ENCODE measurements at regions not wholly inside any gene's neighbourhood (a gene's known extent, or its start where the extent isn't known, plus 50 kb on each side); places are given as distances from the start of the nearest gene placed in this dataset.

DNA sequence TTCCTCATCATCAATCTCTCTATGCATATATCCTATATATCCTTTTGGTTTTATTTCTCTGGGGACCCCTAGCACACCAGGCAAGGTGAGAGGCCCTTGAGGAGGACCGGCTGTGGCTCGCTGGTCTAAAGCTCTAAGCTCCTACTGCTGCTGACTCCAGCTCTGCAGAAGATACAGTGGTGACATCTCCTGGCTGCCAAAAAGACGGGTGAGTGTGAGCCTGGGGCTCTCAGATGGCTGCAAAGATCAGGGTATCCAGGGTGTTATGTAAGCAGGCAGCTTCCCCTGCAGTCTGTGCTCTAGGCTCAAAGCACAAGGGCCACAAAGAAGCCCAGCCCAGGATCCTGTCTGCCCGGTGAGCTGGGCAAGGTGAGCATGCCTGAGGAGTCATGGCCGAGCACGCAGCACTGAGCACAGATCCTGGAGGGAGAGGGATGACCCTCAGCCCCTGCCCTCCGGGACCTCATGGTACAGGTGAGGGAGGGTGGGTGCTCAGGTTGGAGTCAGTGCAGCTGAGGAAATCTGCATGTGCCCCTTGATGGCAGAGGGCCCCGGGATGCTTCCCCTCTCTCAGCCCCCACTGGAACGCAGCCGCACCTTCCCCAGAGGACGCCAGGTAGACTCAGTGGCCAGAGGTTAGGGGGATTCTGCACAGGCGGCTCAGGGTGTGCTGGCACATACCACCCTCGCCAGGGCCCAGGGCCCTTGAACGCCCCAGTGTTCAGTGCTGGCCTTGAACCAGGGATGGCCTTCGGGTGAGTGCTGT lies 95.4 kb upstream of the INSIG1 start:
- no peak for DNase-seq (ENCODE audit: extremely low read depth, low read depth)
- TF ChIP-seq, protein P1, sequence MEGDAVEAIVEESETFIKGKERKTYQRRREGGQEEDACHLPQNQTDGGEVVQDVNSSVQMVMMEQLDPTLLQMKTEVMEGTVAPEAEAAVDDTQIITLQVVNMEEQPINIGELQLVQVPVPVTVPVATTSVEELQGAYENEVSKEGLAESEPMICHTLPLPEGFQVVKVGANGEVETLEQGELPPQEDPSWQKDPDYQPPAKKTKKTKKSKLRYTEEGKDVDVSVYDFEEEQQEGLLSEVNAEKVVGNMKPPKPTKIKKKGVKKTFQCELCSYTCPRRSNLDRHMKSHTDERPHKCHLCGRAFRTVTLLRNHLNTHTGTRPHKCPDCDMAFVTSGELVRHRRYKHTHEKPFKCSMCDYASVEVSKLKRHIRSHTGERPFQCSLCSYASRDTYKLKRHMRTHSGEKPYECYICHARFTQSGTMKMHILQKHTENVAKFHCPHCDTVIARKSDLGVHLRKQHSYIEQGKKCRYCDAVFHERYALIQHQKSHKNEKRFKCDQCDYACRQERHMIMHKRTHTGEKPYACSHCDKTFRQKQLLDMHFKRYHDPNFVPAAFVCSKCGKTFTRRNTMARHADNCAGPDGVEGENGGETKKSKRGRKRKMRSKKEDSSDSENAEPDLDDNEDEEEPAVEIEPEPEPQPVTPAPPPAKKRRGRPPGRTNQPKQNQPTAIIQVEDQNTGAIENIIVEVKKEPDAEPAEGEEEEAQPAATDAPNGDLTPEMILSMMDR (IDR thresholded peaks at IDR 0.05; ENCODE audit: low read depth, low read length): no peak

DNA sequence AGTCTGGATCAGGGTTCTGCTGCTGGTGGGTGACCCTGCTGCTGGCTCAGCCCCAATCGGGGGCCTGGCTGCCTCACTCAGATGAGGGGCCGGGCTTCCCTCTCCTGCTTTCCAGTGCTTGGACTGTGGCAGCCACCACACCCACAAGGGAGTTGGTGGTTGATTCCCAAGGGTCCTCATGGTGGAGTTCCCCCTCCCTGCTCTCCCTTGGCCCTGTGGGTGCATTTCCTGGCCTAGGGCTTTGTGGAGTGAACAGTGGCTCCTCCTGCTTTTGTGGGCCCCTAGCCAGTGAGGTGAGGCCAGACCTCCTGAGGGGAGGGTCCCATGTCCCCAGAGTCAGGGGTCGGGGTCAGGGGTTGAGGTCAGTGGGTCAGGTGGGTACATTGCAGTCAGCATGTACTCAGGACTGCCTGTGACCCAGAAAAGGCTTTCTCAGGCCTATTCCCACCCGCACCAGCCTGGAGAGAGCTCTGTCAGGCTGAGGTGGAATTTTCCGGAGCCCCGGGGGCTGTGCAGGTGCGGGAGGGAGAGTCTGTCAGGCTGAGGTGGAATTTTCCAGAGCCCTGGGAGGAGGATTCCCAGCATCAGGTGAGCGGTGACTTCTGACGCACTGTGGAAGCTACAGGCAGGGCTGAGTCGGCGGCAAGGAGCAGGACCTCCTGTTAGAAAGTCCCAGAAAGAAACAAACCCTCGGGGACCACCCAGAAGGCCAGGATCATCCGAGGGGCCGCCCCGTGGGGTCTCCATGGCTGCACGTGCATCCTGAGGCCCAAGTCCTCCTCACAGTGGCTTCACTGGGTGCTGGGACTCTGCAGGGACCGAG lies 94.4 kb upstream of the INSIG1 start:
- DNase-seq (ENCODE audit: extremely low read depth, low read depth): no peak
- TF ChIP-seq, protein P1 (IDR thresholded peaks at IDR 0.05; ENCODE audit: low read depth, low read length): no peak

DNA sequence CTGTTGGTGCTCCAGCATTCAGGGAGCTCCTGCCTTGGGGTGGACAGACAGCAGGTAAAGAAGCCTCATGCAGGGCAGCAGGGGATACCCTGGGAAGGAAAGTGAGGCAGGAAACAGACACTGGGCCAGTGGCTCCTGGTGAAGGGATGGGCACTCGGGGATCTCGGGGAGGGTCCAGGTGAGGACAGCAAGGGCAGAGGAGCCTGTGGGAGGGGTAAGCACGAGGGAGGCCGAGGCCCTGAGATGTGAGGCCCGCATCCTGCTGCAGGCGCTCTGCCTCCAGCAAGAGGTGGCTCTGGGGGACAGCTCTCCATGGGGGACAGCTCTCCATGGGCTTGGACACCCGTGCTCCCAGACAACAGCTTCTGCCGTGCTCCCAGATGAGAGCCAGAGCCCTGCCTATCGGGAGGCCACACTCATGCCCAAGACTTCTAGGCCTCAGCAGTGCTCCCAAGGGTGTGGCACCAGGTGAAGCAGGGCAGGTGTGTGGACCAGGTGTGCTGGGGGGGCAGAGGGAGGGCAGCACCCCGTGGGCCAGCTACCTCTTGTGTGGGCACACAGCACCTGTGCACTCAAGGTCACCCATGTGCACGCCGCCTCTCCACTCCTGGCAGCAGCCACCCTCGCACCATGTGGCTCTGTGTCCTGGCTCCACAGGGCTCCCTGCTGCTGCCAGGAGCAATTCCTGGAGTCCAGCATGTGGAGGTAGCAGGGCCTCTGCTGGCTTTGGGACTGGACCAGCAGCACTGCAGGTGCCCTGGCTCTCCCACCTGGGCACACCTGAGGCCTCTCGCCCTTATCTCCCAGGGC lies 93.6 kb upstream of the INSIG1 start:
- TF ChIP-seq, protein P1 (IDR thresholded peaks at IDR 0.05; ENCODE audit: low read depth, low read length): no peak
- DNase-seq (ENCODE audit: extremely low read depth, low read depth): no peak

DNA sequence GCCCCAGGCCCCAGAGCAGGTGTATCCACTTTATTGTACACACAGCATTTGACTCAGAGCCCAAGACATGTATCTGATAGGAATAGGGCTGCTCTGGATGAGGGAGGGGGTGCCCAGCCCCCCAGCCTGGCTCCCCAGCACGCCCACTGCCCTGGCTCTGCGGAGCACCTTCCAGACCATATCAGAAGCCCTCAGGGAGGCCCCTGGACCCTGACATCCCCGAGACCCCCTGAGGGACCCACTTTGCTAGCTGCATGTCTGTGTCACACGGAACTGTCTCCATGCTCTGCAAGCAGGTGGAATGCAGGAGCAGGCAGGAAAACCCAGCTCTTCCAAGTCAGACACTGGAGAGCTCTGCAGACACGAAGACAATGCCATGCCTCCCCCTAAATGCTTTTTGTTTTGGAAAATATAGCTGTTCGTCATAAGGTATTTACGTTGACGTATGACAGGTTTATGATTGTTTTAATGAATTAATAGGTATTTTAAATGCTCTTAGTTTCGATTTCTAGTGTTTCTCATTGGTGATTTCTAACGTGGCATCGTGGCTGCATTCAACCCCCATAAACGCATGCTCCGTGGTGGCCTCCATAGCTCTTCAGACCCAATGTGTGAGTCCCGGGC lies 92.8 kb upstream of the INSIG1 start:
- TF ChIP-seq, protein P1 (IDR thresholded peaks at IDR 0.05; ENCODE audit: low read depth, low read length): no peak
- DNase-seq (ENCODE audit: extremely low read depth, low read depth): no peak

DNA sequence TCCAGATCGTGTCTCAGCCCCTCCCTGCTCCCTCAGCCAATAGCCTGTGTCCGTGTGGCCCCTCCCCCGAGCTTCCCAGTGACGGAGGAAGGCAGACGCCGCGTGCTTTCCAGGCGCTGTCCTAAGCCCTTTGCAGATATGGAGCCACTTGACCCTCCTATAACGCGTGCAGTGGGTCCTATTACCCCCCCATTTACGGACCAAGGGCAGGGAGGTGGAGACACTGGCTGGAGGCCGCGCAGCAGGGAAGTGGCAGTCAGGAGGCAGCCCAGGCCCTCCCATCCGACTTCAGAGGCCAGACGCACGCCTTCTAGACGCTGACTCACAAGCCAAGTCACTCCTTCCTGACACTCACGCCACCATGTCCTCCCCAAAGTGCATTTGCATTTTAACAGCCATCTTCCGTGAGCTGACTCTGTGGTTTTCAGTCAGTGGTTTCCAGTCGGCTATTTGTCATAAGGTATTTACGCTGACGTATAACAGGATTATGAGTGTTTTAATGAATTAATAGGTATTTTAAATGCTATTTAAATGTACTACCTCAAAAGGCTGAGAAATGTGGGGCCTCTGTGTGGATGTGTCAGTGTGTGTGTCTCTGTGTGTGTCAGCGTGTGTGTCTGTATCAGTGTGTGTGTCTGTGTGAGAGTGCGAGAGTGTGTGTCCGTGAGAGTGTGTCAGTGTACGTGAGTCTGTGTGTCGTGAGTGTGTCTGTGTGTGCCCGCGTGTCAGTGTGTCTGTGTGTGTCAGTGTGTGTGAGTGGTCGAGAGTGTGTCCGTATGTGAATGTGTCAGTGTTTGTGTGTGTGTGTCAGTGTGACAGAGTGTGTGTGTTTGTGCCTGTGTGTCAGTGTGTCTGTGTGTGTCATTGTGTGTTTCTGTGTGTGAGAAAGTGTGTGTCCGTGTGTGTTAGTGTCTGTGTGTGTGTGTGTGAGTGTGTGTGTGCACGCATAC lies 92.0 kb upstream of the INSIG1 start:
- TF ChIP-seq, protein P1 (IDR thresholded peaks at IDR 0.05; ENCODE audit: low read depth, low read length): no peak; the same call in 1 of the 2 replicates
- peak; percentile 86 for DNase-seq (ENCODE audit: extremely low read depth, low read depth)

DNA sequence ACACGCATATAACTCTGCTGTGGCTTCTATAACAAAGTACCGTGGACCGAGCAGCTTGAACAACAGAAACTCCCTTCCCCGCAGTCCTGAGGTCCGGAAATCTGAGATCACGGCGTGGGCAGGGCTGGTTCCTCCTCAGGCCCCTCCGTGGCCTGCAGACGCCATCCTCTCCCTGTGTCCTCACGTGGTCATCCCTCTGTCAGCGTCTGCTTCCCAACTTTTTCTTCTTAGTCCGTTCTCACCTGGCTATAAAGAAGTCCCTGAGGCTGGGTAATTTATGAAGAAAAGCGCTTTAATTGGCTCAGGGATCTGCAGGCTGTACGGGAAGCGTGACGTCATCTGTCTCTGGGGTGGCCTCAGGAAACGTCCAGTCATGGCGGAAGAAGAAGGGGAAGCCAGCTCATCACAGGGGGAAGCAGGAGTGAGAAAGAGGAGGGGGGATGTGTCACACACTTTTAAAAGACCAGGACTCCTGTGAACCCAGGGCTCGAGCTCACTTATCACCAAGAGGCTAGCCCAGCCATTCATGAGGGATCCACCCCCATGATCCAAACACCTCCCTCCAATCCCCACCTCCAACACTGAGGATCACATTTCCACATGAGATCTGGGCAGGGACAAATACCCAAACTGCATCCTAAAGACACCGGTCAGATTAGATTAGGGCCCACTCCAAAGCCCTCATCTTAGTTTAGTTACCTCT lies 91.2 kb upstream of the INSIG1 start:
- peak; percentile 31 for DNase-seq (ENCODE audit: extremely low read depth, low read depth)
- TF ChIP-seq, protein P1 (IDR thresholded peaks at IDR 0.05; ENCODE audit: low read depth, low read length): no peak
